ENCODE measurements at regions not wholly inside any gene's neighbourhood (a gene's known extent, or its start where the extent isn't known, plus 50 kb on each side); places are given as distances from the start of the nearest gene placed in this dataset.

- no peak for TF ChIP-seq CTCF (IDR thresholded peaks at IDR 0.05)
- TF ChIP-seq POLR2A (IDR thresholded peaks at IDR 0.05): no peak
Measured at GRCh38 chr1:79777481-79778219, 771.1 kb upstream of the ADGRL4 start.
